Fibroblast of lung (primary cell): ENCODE measurements at regions not wholly inside any gene's neighbourhood (a gene's known extent, or its start where the extent isn't known, plus 50 kb on each side); places are given as distances from the start of the nearest gene placed in this dataset.

Experiments used
- DNase-seq, 2 donors: peaks; one replicate each; pipeline versions ENCODE4 v3.0.0 to v3.0.0-alpha.2; 2010; ENCODE audit warnings: low read depth in 2 of 2
- H2AFZ ChIP-seq: 2 replicates; pipeline ENCODE4 v1.5.1; 2012; ENCODE audit warnings: low read length, control low read depth, inconsistent platforms
- H3K27ac ChIP-seq: 2 replicates; pipeline ENCODE4 v1.5.1; 2011; ENCODE audit warnings: low read length, control low read depth; ENCODE audit not compliant: insufficient read depth
- H3K27me3 ChIP-seq: 2 replicates; pipeline ENCODE4 v1.5.1; 2011; ENCODE audit warnings: mild to moderate bottlenecking, low read length; ENCODE audit not compliant: control insufficient read depth, insufficient read depth
- H3K36me3 ChIP-seq: 2 replicates; pipeline ENCODE4 v1.5.1; 2011; ENCODE audit warnings: low read length; ENCODE audit not compliant: control insufficient read depth, insufficient read depth
- H3K4me1 ChIP-seq: 2 replicates; pipeline ENCODE4 v1.5.1; 2011; ENCODE audit warnings: low read length; ENCODE audit not compliant: control insufficient read depth, insufficient read depth; ENCODE audit errors: extremely low read depth
- H3K4me2 ChIP-seq: 2 replicates; pipeline ENCODE4 v1.5.1; 2011; ENCODE audit warnings: low read length, control low read depth; ENCODE audit not compliant: insufficient read depth; ENCODE audit errors: extremely low read depth
- H3K4me3 ChIP-seq, 4 experiments: fragments of 200-600 bp in 1 of 4; sonication (generic) in 1 of 4; replicated peaks in 1 of 4; 2 replicates each; pipeline ENCODE4 v1.5.1; 2011 to 2016; ENCODE audit warnings: low read length in 4 of 4, low read depth in 3 of 4, mild to moderate bottlenecking in 3 of 4, control low read depth in 2 of 4, inconsistent platforms in 1 of 4, mixed read lengths in 1 of 4; ENCODE audit not compliant: insufficient read depth in 1 of 4; ENCODE audit errors: control extremely low read depth in 1 of 4
- H3K79me2 ChIP-seq: 2 replicates; pipeline ENCODE4 v1.5.1; 2012; ENCODE audit warnings: mild to moderate bottlenecking, low read length, inconsistent platforms; ENCODE audit not compliant: control insufficient read depth, insufficient read depth
- H3K9ac ChIP-seq: 2 replicates; pipeline ENCODE4 v1.5.1; 2011; ENCODE audit warnings: mild to moderate bottlenecking, low read length, control low read depth; ENCODE audit not compliant: insufficient read depth
- H3K9me3 ChIP-seq: 2 replicates; pipeline ENCODE4 v1.5.1; 2012; ENCODE audit warnings: low read depth, low read length; ENCODE audit not compliant: control insufficient read depth, insufficient read depth
- H4K20me1 ChIP-seq: 2 replicates; pipeline ENCODE4 v1.5.1; 2011; ENCODE audit warnings: low read length; ENCODE audit not compliant: control insufficient read depth, insufficient read depth; ENCODE audit errors: extremely low read depth
- CTCF ChIP-seq, 2 donors: IDR thresholded peaks in 1 of 2; conservative IDR thresholded peaks in 1 of 2; 1 replicate in 1 of 2; 2 replicates in 1 of 2; pipeline ENCODE4 v1.5.1; 2011 to 2012; ENCODE audit warnings: low read length in 2 of 2, control low read depth in 1 of 2, inconsistent platforms in 1 of 2, low read depth in 1 of 2, mild to moderate bottlenecking in 1 of 2
- EZH2 ChIP-seq: IDR thresholded peaks from 2 replicates; pipeline ENCODE4 v1.5.1; 2012; ENCODE audit warnings: low read length, control low read depth, mild to moderate bottlenecking; ENCODE audit errors: missing control alignments

GRCh38 chr16:85416228-85417109 is 196.7 kb upstream of the GSE1 start:
- no peaks in the 10 kb centered on the region for H3K9me3 ChIP-seq
- H3K36me3 ChIP-seq = no peaks in the 10 kb centered on the region
- H2AFZ ChIP-seq = no peak overlapping the region
- DNase-seq = peak in 1 of 2 donors; percentile 36
- H3K79me2 ChIP-seq = no peaks in the 10 kb centered on the region
- no peak overlapping the region for H3K4me2 ChIP-seq
- no peaks in the 10 kb centered on the region for H4K20me1 ChIP-seq
- no peak overlapping the region for H3K9ac ChIP-seq
- no peak overlapping the region for H3K4me3 ChIP-seq
- TF ChIP-seq EZH2 (no peak), CTCF (conservative IDR thresholded peaks at IDR 0.05 in 1 of 2, IDR thresholded peaks at IDR 0.05 in 1 of 2; ENCODE audit: low read depth in 1 of 2, low read length in 2 of 2) (peak; percentile 62 to 69)
- no peak overlapping the region for H3K27ac ChIP-seq
- H3K4me1 ChIP-seq = no peaks in the 10 kb centered on the region
- no peaks in the 10 kb centered on the region for H3K27me3 ChIP-seq

- Histone ChIP-seq H3K4me1 (no peaks in the 10 kb centered on the region), H3K9ac (no peak overlapping the region), H3K4me3 (no peak overlapping the region), H3K79me2 (no peaks in the 10 kb centered on the region), H3K36me3 (no peaks in the 10 kb centered on the region), H4K20me1 (no peaks in the 10 kb centered on the region), H3K9me3 (no peaks in the 10 kb centered on the region), H2AFZ (no peak overlapping the region), H3K4me2 (no peak overlapping the region), H3K27ac (no peak overlapping the region), H3K27me3 (no peaks in the 10 kb centered on the region)
- DNase-seq = no peak
- TF ChIP-seq CTCF (conservative IDR thresholded peaks at IDR 0.05 in 1 of 2, IDR thresholded peaks at IDR 0.05 in 1 of 2; ENCODE audit: low read depth in 1 of 2, low read length in 2 of 2) = no peak
- TF ChIP-seq EZH2 = no peak
These were observed 195.8 kb upstream of the GSE1 start for GRCh38 chr16:85417156-85417860.

GRCh38 chr16:85418978-85419491 is 194.1 kb upstream of the GSE1 start:
- Histone ChIP-seq H3K27ac (no peak overlapping the region), H3K27me3 (no peaks in the 10 kb centered on the region), H3K36me3 (no peaks in the 10 kb centered on the region), H3K9me3 (no peaks in the 10 kb centered on the region), H3K9ac (no peak overlapping the region), H4K20me1 (no peaks in the 10 kb centered on the region), H3K4me2 (no peak overlapping the region), H2AFZ (no peak overlapping the region), H3K4me3 (no peak overlapping the region), H3K79me2 (no peaks in the 10 kb centered on the region), H3K4me1 (no peaks in the 10 kb centered on the region)
- no peak for TF ChIP-seq CTCF (conservative IDR thresholded peaks at IDR 0.05 in 1 of 2, IDR thresholded peaks at IDR 0.05 in 1 of 2; ENCODE audit: low read depth in 1 of 2, low read length in 2 of 2)
- TF ChIP-seq EZH2 = no peak
- DNase-seq = no peak
